SK-N-MC (cell line): ENCODE measurements at regions not wholly inside any gene's neighbourhood (a gene's known extent, or its start where the extent isn't known, plus 50 kb on each side); places are given as distances from the start of the nearest gene placed in this dataset.

Source experiments
- EZH2 ChIP-seq: fragments of 200-600 bp; sonication (generic); IDR thresholded peaks from one replicate; pipeline ENCODE4 v1.6.1; 2017; ENCODE audit warnings: antibody characterized with exemption
- POLR2AphosphoS5 ChIP-seq: IDR thresholded peaks from 2 replicates; pipeline ENCODE4 v1.6.1; 2012; ENCODE audit warnings: mild to moderate bottlenecking, low read depth, low read length, borderline replicate concordance

DNA sequence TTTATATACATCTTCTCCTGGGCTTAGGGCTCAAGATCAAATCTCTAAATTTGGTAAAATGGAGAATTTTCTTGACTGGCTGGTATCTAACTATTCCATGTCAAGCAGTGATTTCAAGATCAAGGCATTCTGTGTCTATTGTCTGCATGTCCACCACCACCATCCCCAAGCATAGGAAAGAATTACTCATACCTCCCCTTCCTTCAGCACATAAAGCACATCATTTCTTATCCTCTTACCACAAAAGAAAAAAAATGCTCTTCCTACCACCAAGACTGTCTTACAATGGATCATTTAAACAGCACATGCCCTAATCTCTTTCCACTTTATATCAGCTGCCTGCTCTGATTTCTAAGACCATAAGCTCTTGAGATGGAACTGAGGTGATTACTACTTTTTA is 470.5 kb upstream of the THBS1 start:
- TF ChIP-seq POLR2AphosphoS5 (no peak), EZH2 (no peak)
